ENCODE measurements at regions not wholly inside any gene's neighbourhood (a gene's known extent, or its start where the extent isn't known, plus 50 kb on each side); places are given as distances from the start of the nearest gene placed in this dataset.

DNA sequence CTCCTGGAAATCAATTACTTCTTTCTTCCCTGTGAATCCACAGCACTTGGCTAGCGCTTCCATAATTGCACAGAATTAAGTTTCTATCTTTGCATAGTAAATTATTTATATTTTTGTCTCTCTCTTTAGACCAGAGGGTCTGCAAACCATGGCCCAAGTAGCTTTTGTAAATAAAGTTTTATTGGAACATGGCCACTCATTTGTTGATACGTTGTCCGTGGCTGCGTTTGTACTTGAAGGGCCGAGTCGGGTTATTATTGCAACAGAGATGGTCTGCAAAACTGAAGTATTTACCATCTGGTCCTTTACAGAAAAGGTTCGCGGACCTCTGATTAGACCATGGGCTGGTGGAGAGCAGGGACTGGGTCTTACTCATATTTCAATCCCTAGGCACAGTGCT lies 102.5 kb downstream of the RPLP1 start:
- no peak for TF ChIP-seq POLR2AphosphoS5 (IDR thresholded peaks at IDR 0.05; ENCODE audit: low read depth, low read length)
- TF ChIP-seq, protein P1, sequence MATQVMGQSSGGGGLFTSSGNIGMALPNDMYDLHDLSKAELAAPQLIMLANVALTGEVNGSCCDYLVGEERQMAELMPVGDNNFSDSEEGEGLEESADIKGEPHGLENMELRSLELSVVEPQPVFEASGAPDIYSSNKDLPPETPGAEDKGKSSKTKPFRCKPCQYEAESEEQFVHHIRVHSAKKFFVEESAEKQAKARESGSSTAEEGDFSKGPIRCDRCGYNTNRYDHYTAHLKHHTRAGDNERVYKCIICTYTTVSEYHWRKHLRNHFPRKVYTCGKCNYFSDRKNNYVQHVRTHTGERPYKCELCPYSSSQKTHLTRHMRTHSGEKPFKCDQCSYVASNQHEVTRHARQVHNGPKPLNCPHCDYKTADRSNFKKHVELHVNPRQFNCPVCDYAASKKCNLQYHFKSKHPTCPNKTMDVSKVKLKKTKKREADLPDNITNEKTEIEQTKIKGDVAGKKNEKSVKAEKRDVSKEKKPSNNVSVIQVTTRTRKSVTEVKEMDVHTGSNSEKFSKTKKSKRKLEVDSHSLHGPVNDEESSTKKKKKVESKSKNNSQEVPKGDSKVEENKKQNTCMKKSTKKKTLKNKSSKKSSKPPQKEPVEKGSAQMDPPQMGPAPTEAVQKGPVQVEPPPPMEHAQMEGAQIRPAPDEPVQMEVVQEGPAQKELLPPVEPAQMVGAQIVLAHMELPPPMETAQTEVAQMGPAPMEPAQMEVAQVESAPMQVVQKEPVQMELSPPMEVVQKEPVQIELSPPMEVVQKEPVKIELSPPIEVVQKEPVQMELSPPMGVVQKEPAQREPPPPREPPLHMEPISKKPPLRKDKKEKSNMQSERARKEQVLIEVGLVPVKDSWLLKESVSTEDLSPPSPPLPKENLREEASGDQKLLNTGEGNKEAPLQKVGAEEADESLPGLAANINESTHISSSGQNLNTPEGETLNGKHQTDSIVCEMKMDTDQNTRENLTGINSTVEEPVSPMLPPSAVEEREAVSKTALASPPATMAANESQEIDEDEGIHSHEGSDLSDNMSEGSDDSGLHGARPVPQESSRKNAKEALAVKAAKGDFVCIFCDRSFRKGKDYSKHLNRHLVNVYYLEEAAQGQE (IDR thresholded peaks at IDR 0.05; ENCODE audit: insufficient read depth in 1 of 2, low read depth in 2 of 2, low read length in 1 of 2), result no peak
